ENCODE measurements at regions not wholly inside any gene's neighbourhood (a gene's known extent, or its start where the extent isn't known, plus 50 kb on each side); places are given as distances from the start of the nearest gene placed in this dataset.

GRCh38 chr5:107782561-107783169 lies 111.9 kb upstream of the EFNA5 start:
- Histone ChIP-seq H3K27ac (no peak overlapping the region), H4K20me1 (ENCODE audit: insufficient read depth) (no peaks in the 10 kb centered on the region), H3K9me3 (ENCODE audit: low read depth) (no peaks in the 10 kb centered on the region), H3F3A (ENCODE audit: insufficient read depth) (no peaks in the 10 kb centered on the region), H3K4me2 (ENCODE audit: unreplicated experiment) (no peak overlapping the region), H3K9me2 (ENCODE audit: insufficient read depth) (no peaks in the 10 kb centered on the region), H3K9ac (no peak overlapping the region), H3K4me3 (no peak overlapping the region), H3K4me1 (ENCODE audit: insufficient read depth) (no peaks in the 10 kb centered on the region), H3K36me3 (ENCODE audit: low read depth) (no peaks in the 10 kb centered on the region), H2AFZ (no peak overlapping the region), H3K27me3 (replicated peaks; ENCODE audit: insufficient read depth) (no peaks in the 10 kb centered on the region), H3K79me2 (ENCODE audit: insufficient read depth) (no peaks in the 10 kb centered on the region)
- in situ Hi-C loops (cut with MboI) = no loop called here
- 51 to 54% methylated on average over 4 of the region's 4 CpGs for WGBS, 2 experiments (ENCODE audit: low coverage in 1 of 2, low lambda C conversion rate in 2 of 2, missing lambda C conversion rate in 2 of 2)
- TF ChIP-seq EZH2phosphoT487 (IDR thresholded peaks at IDR 0.05; ENCODE audit: insufficient read depth, low read depth) (no peak), EZH2 (IDR thresholded peaks at IDR 0.05; ENCODE audit: insufficient read depth, poor library complexity, severe bottlenecking) (no peak)
- DNase-seq = no peak

- Histone ChIP-seq H3K79me2 (ENCODE audit: insufficient read depth) (no peaks in the 10 kb centered on the region), H3F3A (ENCODE audit: insufficient read depth) (no peaks in the 10 kb centered on the region), H3K4me1 (ENCODE audit: insufficient read depth) (no peaks in the 10 kb centered on the region), H3K4me3 (no peak overlapping the region), H2AFZ (no peak overlapping the region), H3K27ac (no peak overlapping the region), H3K9me3 (ENCODE audit: low read depth) (no peaks in the 10 kb centered on the region), H3K4me2 (ENCODE audit: unreplicated experiment) (no peak overlapping the region), H3K36me3 (ENCODE audit: low read depth) (no peaks in the 10 kb centered on the region), H4K20me1 (ENCODE audit: insufficient read depth) (no peaks in the 10 kb centered on the region), H3K9ac (no peak overlapping the region), H3K27me3 (replicated peaks; ENCODE audit: insufficient read depth) (no peaks in the 10 kb centered on the region), H3K9me2 (ENCODE audit: insufficient read depth) (no peaks in the 10 kb centered on the region)
- in situ Hi-C loops (cut with MboI) = no loop called here
- WGBS, 2 experiments (ENCODE audit: low coverage in 1 of 2, low lambda C conversion rate in 2 of 2, missing lambda C conversion rate in 2 of 2) = 0 to 7% methylated on average over 1 of the region's 1 CpG
- DNase-seq = no peak
- TF ChIP-seq EZH2 (IDR thresholded peaks at IDR 0.05; ENCODE audit: insufficient read depth, poor library complexity, severe bottlenecking) (no peak), EZH2phosphoT487 (IDR thresholded peaks at IDR 0.05; ENCODE audit: insufficient read depth, low read depth) (no peak)
These were observed 110.7 kb upstream of the EFNA5 start for GRCh38 chr5:107781451-107781850.

GRCh38 chr5:107779437-107779836 lies 108.7 kb upstream of the EFNA5 start:
- TF ChIP-seq EZH2phosphoT487 (IDR thresholded peaks at IDR 0.05; ENCODE audit: insufficient read depth, low read depth) (no peak), EZH2 (IDR thresholded peaks at IDR 0.05; ENCODE audit: insufficient read depth, poor library complexity, severe bottlenecking) (no peak)
- no peaks in the 10 kb centered on the region for H3K4me1 ChIP-seq (ENCODE audit: insufficient read depth)
- H3K9me2 ChIP-seq (ENCODE audit: insufficient read depth) = no peaks in the 10 kb centered on the region
- H3K4me3 ChIP-seq = no peak overlapping the region
- no peak overlapping the region for H3K27ac ChIP-seq
- no peaks in the 10 kb centered on the region; the same call in 1 of the 2 replicates for H3K27me3 ChIP-seq (replicated peaks; ENCODE audit: insufficient read depth)
- H3F3A ChIP-seq (ENCODE audit: insufficient read depth) = no peaks in the 10 kb centered on the region
- no peaks in the 10 kb centered on the region for H4K20me1 ChIP-seq (ENCODE audit: insufficient read depth)
- no peak for DNase-seq
- in situ Hi-C loops (cut with MboI) = no loop called here
- H3K79me2 ChIP-seq (ENCODE audit: insufficient read depth) = no peaks in the 10 kb centered on the region
- H3K36me3 ChIP-seq (ENCODE audit: low read depth) = no peaks in the 10 kb centered on the region
- 64 to 65% methylated on average over 2 of the region's 2 CpGs for WGBS, 2 experiments (ENCODE audit: low coverage in 1 of 2, low lambda C conversion rate in 2 of 2, missing lambda C conversion rate in 2 of 2)
- H3K4me2 ChIP-seq (ENCODE audit: unreplicated experiment) = no peak overlapping the region
- no peak overlapping the region for H2AFZ ChIP-seq
- H3K9ac ChIP-seq = no peak overlapping the region
- no peaks in the 10 kb centered on the region for H3K9me3 ChIP-seq (ENCODE audit: low read depth)

GRCh38 chr5:107778647-107779046 lies 107.9 kb upstream of the EFNA5 start:
- H4K20me1 ChIP-seq (ENCODE audit: insufficient read depth) = no peaks in the 10 kb centered on the region
- H3K9me2 ChIP-seq (ENCODE audit: insufficient read depth) = no peaks in the 10 kb centered on the region
- H3F3A ChIP-seq (ENCODE audit: insufficient read depth) = no peaks in the 10 kb centered on the region
- no peaks in the 10 kb centered on the region for H3K4me1 ChIP-seq (ENCODE audit: insufficient read depth)
- H3K79me2 ChIP-seq (ENCODE audit: insufficient read depth) = no peaks in the 10 kb centered on the region
- no peak overlapping the region for H3K4me3 ChIP-seq
- no peak overlapping the region for H3K9ac ChIP-seq
- no peaks in the 10 kb centered on the region for H3K36me3 ChIP-seq (ENCODE audit: low read depth)
- H3K27ac ChIP-seq = no peak overlapping the region
- no peaks in the 10 kb centered on the region; the same call in 1 of the 2 replicates for H3K27me3 ChIP-seq (replicated peaks; ENCODE audit: insufficient read depth)
- in situ Hi-C loops (cut with MboI) = no loop called here
- H3K9me3 ChIP-seq (ENCODE audit: low read depth) = no peaks in the 10 kb centered on the region
- WGBS, 2 experiments (ENCODE audit: low coverage in 1 of 2, low lambda C conversion rate in 2 of 2, missing lambda C conversion rate in 2 of 2) = 20 to 37% methylated on average over 3 of the region's 3 CpGs
- no peak overlapping the region for H2AFZ ChIP-seq
- H3K4me2 ChIP-seq (ENCODE audit: unreplicated experiment) = no peak overlapping the region
- no peak for DNase-seq
- no peak for TF ChIP-seq EZH2 (IDR thresholded peaks at IDR 0.05; ENCODE audit: insufficient read depth, poor library complexity, severe bottlenecking)
- no peak for TF ChIP-seq EZH2phosphoT487 (IDR thresholded peaks at IDR 0.05; ENCODE audit: insufficient read depth, low read depth)

All from GM23248 (cell line).